Endothelial cell of umbilical vein (primary cell): ENCODE measurements at regions not wholly inside any gene's neighbourhood (a gene's known extent, or its start where the extent isn't known, plus 50 kb on each side); places are given as distances from the start of the nearest gene placed in this dataset.

Source experiments
- BruUV-seq: library from RNA; stranded (reverse); fragments of 400-500 nt; replicated peaks from 2 replicates; lab custom pipeline; 2021; lab: Mats Ljungman, UMichigan
- CTCF ChIA-PET: fragments of 300-600, 350-600 bp; sonication (Branson Sonifier 250); formaldehyde crosslinking; loops from one replicate; lab custom pipeline; 2021; ENCODE audit warnings: antibody characterized with exemption, inconsistent platforms; lab: Charles Lee
- POLR2A ChIA-PET: fragments of 300-600, 350-600 bp; sonication (Branson Sonifier 250); formaldehyde crosslinking; loops from one replicate; lab custom pipeline; 2021; ENCODE audit warnings: antibody characterized with exemption, inconsistent platforms; lab: Charles Lee
- DNase-seq: peaks from one replicate; pipeline ENCODE4 v3.0.0-alpha.2; 2011; ENCODE audit warnings: low read depth, low spot score
- FAIRE-seq: peaks from 2 replicates; lab custom pipeline; 2011; peaks lifted over from hg19 to GRCh38; lab: Jason Lieb, UNC
- H2AFZ ChIP-seq: 2 replicates; pipeline ENCODE4 v1.6.0; 2012; ENCODE audit warnings: low read depth, low read length, control low read depth, inconsistent platforms
- H3K27ac ChIP-seq: 2 replicates; pipeline ENCODE4 v1.5.1; 2011; ENCODE audit warnings: low read depth, mild to moderate bottlenecking, control low read depth, low read length, moderate library complexity; ENCODE audit not compliant: insufficient read depth
- H3K27me3 ChIP-seq, 2 experiments: 2 replicates each; pipeline versions ENCODE4 v1.6.0 to v1.6.1; 2011; ENCODE audit warnings: low read length in 2 of 2, mixed read lengths in 1 of 2; ENCODE audit not compliant: control insufficient read depth in 2 of 2, insufficient read depth in 2 of 2
- H3K36me3 ChIP-seq, 2 experiments: 2 replicates in 1 of 2; 3 replicates in 1 of 2; pipeline ENCODE4 v1.5.1; 2011; ENCODE audit warnings: low read length in 2 of 2, mild to moderate bottlenecking in 1 of 2, moderate library complexity in 1 of 2; ENCODE audit not compliant: control insufficient read depth in 2 of 2, insufficient read depth in 2 of 2; ENCODE audit errors: extremely low read depth in 1 of 2
- H3K4me1 ChIP-seq: 3 replicates; pipeline ENCODE4 v1.5.1; 2011; ENCODE audit warnings: mild to moderate bottlenecking, low read length; ENCODE audit not compliant: control insufficient read depth, insufficient read depth; ENCODE audit errors: extremely low read depth
- H3K4me2 ChIP-seq: 2 replicates; pipeline ENCODE4 v1.6.1; 2011; ENCODE audit warnings: low read length, control low read depth, mixed read lengths; ENCODE audit not compliant: insufficient read depth
- H3K4me3 ChIP-seq, 3 experiments: fragments of 200-600 bp in 1 of 3; sonication (generic), shearing (Covaris generic) in 1 of 3; replicated peaks in 1 of 3; 2 replicates each; pipeline ENCODE4 v1.5.1; 2011 to 2016; ENCODE audit warnings: control low read depth in 3 of 3, low read length in 3 of 3, mild to moderate bottlenecking in 2 of 3, inconsistent platforms in 1 of 3, low read depth in 1 of 3, moderate library complexity in 1 of 3; ENCODE audit not compliant: insufficient read depth in 1 of 3
- H3K79me2 ChIP-seq: 2 replicates; pipeline ENCODE4 v1.6.0; 2012; ENCODE audit warnings: low read length, inconsistent platforms; ENCODE audit not compliant: control insufficient read depth, insufficient read depth
- H3K9ac ChIP-seq: replicated peaks from 2 replicates; pipeline ENCODE3; 2011; ENCODE audit warnings: low read length, control low read depth; ENCODE audit not compliant: insufficient read depth; ENCODE audit errors: extremely low read depth
- H3K9me1 ChIP-seq: replicated peaks from 3 replicates; pipeline ENCODE4 v1.6.0; 2011; ENCODE audit warnings: mild to moderate bottlenecking, low read length; ENCODE audit not compliant: control insufficient read depth, insufficient read depth; ENCODE audit errors: extremely low read depth
- H3K9me3 ChIP-seq: replicated peaks from 2 replicates; pipeline ENCODE4 v1.5.1; 2012; ENCODE audit warnings: low read length, inconsistent platforms; ENCODE audit not compliant: control insufficient read depth, insufficient read depth
- H4K20me1 ChIP-seq: replicated peaks from 2 replicates; pipeline ENCODE3; 2011; ENCODE audit warnings: mild to moderate bottlenecking, low read length; ENCODE audit not compliant: control insufficient read depth, insufficient read depth; ENCODE audit errors: extremely low read depth
- CTCF ChIP-seq, 2 donors: IDR thresholded peaks; 1 replicate in 1 of 2; 2 replicates in 1 of 2; pipeline ENCODE4 v1.5.1; 2011; ENCODE audit warnings: low read length in 2 of 2, mild to moderate bottlenecking in 2 of 2, moderate library complexity in 2 of 2, control low read depth in 1 of 2, inconsistent platforms in 1 of 2, low read depth in 1 of 2; ENCODE audit not compliant: insufficient read depth in 1 of 2; ENCODE audit errors: extremely low read depth in 1 of 2
- EZH2 ChIP-seq: IDR thresholded peaks from 2 replicates; pipeline ENCODE4 v1.6.1; 2012; ENCODE audit warnings: borderline replicate concordance, low read depth, mild to moderate bottlenecking, moderate library complexity, low read length, inconsistent platforms; ENCODE audit not compliant: severe bottlenecking
- FOS ChIP-seq: IDR thresholded peaks from 2 replicates; pipeline ENCODE4 v1.6.1; 2011; ENCODE audit warnings: mild to moderate bottlenecking, low read length, moderate library complexity, borderline replicate concordance; ENCODE audit not compliant: insufficient read depth
- GATA2 ChIP-seq: IDR thresholded peaks from 2 replicates; pipeline ENCODE4 v1.7.0; 2011; ENCODE audit warnings: low read depth, mild to moderate bottlenecking, moderate library complexity, mixed read lengths, low read length; ENCODE audit not compliant: insufficient read length, insufficient read depth
- JUN ChIP-seq: IDR thresholded peaks from 2 replicates; pipeline ENCODE4 v1.6.1; 2011; ENCODE audit warnings: borderline replicate concordance, low read depth; ENCODE audit not compliant: insufficient read length, insufficient read depth
- MAX ChIP-seq: IDR thresholded peaks from 2 replicates; pipeline ENCODE4 v1.6.1; 2011; ENCODE audit not compliant: insufficient read depth, insufficient read length
- MYC ChIP-seq: IDR thresholded peaks from one replicate; pipeline ENCODE4 v1.6.1; 2011; ENCODE audit warnings: mild to moderate bottlenecking, low read depth, low read length
- POLR2A ChIP-seq: IDR thresholded peaks from 2 replicates; pipeline ENCODE4 v1.6.1; 2012; ENCODE audit warnings: low read depth, mild to moderate bottlenecking, control low read depth, low read length
- POLR2AphosphoS5 ChIP-seq: IDR thresholded peaks from 2 replicates; pipeline ENCODE4 v1.6.1; 2012; ENCODE audit warnings: low read depth, mild to moderate bottlenecking, control low read depth, low read length, moderate library complexity; ENCODE audit not compliant: insufficient read depth
- dilution Hi-C: fragments of 300-500 bp; cut with MboI; formaldehyde crosslinking; loops from one replicate; pipeline ENCODE4 v1.15.0; 2019; ENCODE audit warnings: low sequenced_read_pairs; ENCODE audit not compliant: extremely low pct_ligation_motif_present
- intact Hi-C: fragments of 100-400 bp; cut with micrococcal nuclease; formaldehyde crosslinking; loops from one replicate; pipeline ENCODE4 v1.10.0; 2022

GRCh38 chr20:11437090-11437489, 480.6 kb upstream of the BTBD3 start:
- BruUV-seq, result no TSS peak
- intact Hi-C loops, result no loop called here
- no peaks in the 10 kb centered on the region for H3K27me3 ChIP-seq
- no peak for FAIRE-seq
- H3K9ac ChIP-seq, result no peak overlapping the region
- no peaks in the 10 kb centered on the region for H3K4me1 ChIP-seq
- no peak for DNase-seq
- no peak overlapping the region for H3K27ac ChIP-seq
- no peak overlapping the region for H3K4me3 ChIP-seq
- no peaks in the 10 kb centered on the region for H3K36me3 ChIP-seq
- no peak overlapping the region for H3K4me2 ChIP-seq
- TF ChIP-seq CTCF (IDR thresholded peaks at IDR 0.05; ENCODE audit: extremely low read depth in 1 of 2, insufficient read depth in 1 of 2, low read depth in 1 of 2, low read length in 2 of 2) (no peak), GATA2 (no peak), EZH2 (no peak), MYC (no peak), POLR2AphosphoS5 (no peak), POLR2A (no peak), MAX (no peak), FOS (no peak), JUN (no peak)
- dilution Hi-C loops, result no loop called here
- no peak overlapping the region for H2AFZ ChIP-seq
- H3K9me3 ChIP-seq, result no peaks in the 10 kb centered on the region
- no peaks in the 10 kb centered on the region for H4K20me1 ChIP-seq
- H3K9me1 ChIP-seq, result no peaks in the 10 kb centered on the region
- no peaks in the 10 kb centered on the region for H3K79me2 ChIP-seq
- ChIA-PET POLR2A (no interaction called here), CTCF (no interaction called here)
